Activated CD4-positive, alpha-beta T cell treated with anti-CD3 and anti-CD28 coated beads for 36 hours (primary cell): ENCODE measurements at regions not wholly inside any gene's neighbourhood (a gene's known extent, or its start where the extent isn't known, plus 50 kb on each side); places are given as distances from the start of the nearest gene placed in this dataset.

Experiments
- ATAC-seq: fragments of 200-7000 bp; cut with Tn5 transposase; one replicate; pipeline ENCODE4 v1.10.0; 2021; ENCODE audit warnings: mild to moderate bottlenecking, moderate library complexity
- CTCF ChIA-PET: fragments of 350-600 bp; sonication (Branson Sonifier 250); formaldehyde crosslinking; loops from one replicate; lab custom pipeline; 2021; ENCODE audit warnings: antibody characterized with exemption; lab: Charles Lee
- POLR2A ChIA-PET: fragments of 350-600 bp; sonication (Branson Sonifier 250); formaldehyde crosslinking; loops from one replicate; lab custom pipeline; 2021; ENCODE audit warnings: antibody characterized with exemption, inconsistent platforms; lab: Charles Lee
- DNase-seq: peaks from one replicate; pipeline ENCODE4 v3.0.0-alpha.2; 2020
- H3K27ac Mint-ChIP-seq: one replicate; pipeline ENCODE4 v1.8.0; 2021; ENCODE audit warnings: mixed read lengths
- H3K27me3 Mint-ChIP-seq: one replicate; pipeline ENCODE4 v1.8.0; 2021; ENCODE audit warnings: mixed read lengths
- H3K36me3 Mint-ChIP-seq: one replicate; pipeline ENCODE4 v1.8.0; 2021; ENCODE audit warnings: low read depth, mixed read lengths
- H3K4me1 Mint-ChIP-seq: one replicate; pipeline ENCODE4 v1.8.0; 2021; ENCODE audit warnings: mixed read lengths
- H3K4me3 Mint-ChIP-seq: one replicate; pipeline ENCODE4 v1.8.0; 2021; ENCODE audit warnings: mild to moderate bottlenecking, moderate library complexity, mixed read lengths
- H3K9me3 Mint-ChIP-seq: one replicate; pipeline ENCODE4 v1.8.0; 2021; ENCODE audit warnings: low read depth, mixed read lengths
- intact Hi-C, 2 experiments: fragments of 100-400 bp; cut with DNase I in 1 of 2; cut with micrococcal nuclease in 1 of 2; formaldehyde crosslinking; loops; one replicate each; pipeline versions ENCODE4 v1.14.2 to v1.15.1; 2022 to 2024; cut with DNase I, micrococcal nuclease

DNA sequence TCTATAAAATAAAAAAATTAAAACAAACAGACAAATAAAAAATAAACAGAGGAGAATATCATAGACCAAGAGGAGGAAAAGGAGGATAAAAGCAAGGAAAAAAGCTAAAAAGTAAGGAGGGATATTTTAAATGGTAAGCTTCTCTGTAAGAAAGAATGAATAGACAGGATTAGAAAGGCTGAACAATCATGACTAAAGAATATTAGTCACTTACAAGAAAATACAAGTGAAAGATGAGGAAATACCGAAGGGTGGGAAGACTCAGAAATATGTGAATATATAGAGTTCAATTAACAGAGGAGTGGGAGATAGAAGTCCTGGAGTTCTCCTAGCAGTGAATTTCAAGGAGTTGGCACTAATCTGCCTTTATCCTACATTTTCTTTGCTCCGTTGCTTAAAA is 162.6 kb downstream of the RTL3 start:
- ATAC-seq: no peak
- ChIA-PET POLR2A (no interaction called here), CTCF (no interaction called here)

DNA sequence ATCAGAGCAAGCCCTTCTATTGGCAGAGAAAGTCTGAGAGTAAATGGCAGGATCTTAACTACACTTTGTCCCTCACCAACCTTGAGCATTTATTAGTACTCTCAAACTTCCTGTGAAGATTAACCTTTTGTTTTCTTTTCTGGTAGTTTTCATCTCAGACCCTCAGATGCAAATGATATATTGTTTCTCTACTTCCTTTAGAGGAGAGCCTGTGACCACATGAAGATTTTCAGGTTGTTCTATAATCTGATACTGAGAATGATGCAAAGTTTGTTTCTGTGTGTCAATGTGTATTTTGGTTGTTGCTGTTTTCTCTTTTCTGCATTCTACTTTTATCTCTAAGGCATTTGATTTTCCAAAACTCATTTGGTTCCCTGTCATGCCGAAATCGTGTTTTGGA is 165.8 kb upstream of the CYSLTR1 start:
- Mint-ChIP-seq H3K9me3 (no peaks in the 10 kb centered on the region), H3K27ac (no peak overlapping the region), H3K4me1 (peaks cover 4% of the 10 kb centered on the region), H3K4me3 (no peak overlapping the region), H3K36me3 (no peaks in the 10 kb centered on the region), H3K27me3 (no peaks in the 10 kb centered on the region)
- ATAC-seq: no peak
- POLR2A ChIA-PET: no interaction called here
- CTCF ChIA-PET: no interaction called here
- DNase-seq: no peak
- intact Hi-C loops: no loop called here

More for the DNA sequence above, 162.6 kb downstream of the RTL3 start:
- intact Hi-C loops: no loop called here
- H3K27me3 Mint-ChIP-seq: no peaks in the 10 kb centered on the region
- H3K27ac Mint-ChIP-seq: no peak overlapping the region
- no peak for DNase-seq
- H3K4me1 Mint-ChIP-seq: peaks cover 4% of the 10 kb centered on the region
- no peak overlapping the region for H3K4me3 Mint-ChIP-seq
- no peaks in the 10 kb centered on the region for H3K9me3 Mint-ChIP-seq
- H3K36me3 Mint-ChIP-seq: no peaks in the 10 kb centered on the region

DNA sequence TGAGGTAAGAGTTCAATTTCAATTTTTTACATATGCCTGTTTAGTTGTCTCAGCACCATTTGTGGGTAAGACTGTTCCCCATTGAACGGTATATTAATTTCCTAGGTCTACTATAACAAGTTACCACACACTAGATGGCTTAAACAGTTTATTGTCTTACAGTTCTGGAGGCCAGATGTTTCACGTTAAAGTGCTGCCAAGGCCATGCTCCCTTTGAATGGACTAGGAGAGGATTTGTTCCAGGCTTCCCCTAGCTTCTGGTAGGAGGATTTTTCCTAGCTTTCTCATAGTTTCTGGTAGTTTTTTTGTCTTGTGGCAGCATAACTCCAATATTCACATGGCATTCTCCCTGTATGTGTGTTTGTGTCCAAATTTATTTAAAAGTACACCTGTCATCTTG is 149.3 kb upstream of the CYSLTR1 start:
- DNase-seq (no peak), ATAC-seq (no peak)
- no peak overlapping the region for H3K27ac Mint-ChIP-seq
- intact Hi-C loops: no loop called here
- POLR2A ChIA-PET: no interaction called here
- H3K4me1 Mint-ChIP-seq: no peaks in the 10 kb centered on the region
- CTCF ChIA-PET: interaction anchor here (0.7 kb wide), 1 partner anchor 67 kb away, joined by 3 read pairs; no protein-coding TSS in a partner anchor
- no peaks in the 10 kb centered on the region for H3K27me3 Mint-ChIP-seq
- peaks cover 2% of the 10 kb centered on the region for H3K36me3 Mint-ChIP-seq
- no peak overlapping the region for H3K4me3 Mint-ChIP-seq
- no peaks in the 10 kb centered on the region for H3K9me3 Mint-ChIP-seq

DNA sequence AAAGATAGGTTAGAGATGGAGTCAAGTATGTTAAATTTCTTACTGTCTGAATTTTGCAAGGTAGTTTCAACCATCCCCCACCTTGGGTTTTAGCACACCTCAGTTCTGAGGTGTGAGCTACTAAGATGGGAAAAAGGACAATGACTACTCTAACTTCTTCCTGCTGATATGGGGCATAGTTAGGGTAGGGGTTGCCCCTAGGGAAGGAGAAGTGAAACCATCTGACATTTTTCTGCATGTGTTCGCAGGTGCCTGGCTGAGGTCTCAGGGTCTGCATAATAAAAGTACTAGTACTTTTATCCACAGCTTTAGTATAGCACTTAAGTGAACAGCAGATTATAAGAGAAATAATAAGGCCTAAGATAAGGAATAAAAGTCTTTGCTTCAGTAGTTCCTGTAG is 129.5 kb upstream of the CYSLTR1 start:
- DNase-seq (no peak), ATAC-seq (no peak)
- Mint-ChIP-seq H3K9me3 (no peaks in the 10 kb centered on the region), H3K4me1 (no peaks in the 10 kb centered on the region), H3K4me3 (no peak overlapping the region), H3K27me3 (no peaks in the 10 kb centered on the region), H3K36me3 (no peaks in the 10 kb centered on the region), H3K27ac (no peak overlapping the region)
- intact Hi-C loops: no loop called here
- POLR2A ChIA-PET: no interaction called here
- CTCF ChIA-PET: no interaction called here

DNA sequence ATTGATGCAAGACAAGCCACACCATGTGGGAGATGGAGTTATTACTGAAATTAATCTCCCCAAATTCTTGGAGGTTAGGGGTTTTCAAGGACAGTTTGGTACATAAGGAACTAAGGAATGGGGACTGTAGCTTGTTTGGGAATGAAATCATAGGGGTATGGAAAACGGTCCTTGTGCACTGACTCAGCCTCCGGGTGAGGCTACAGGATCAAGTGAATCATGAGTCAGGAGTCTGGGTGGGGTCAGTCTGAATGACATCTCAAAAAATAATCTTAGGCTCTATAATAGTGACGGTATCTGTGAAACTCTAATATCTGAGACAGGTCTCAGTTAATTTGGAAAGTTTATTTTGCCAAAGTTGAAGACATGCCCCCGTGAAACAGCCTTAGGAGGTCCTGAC is 128.5 kb upstream of the CYSLTR1 start:
- no peak overlapping the region for H3K4me3 Mint-ChIP-seq
- H3K9me3 Mint-ChIP-seq: peaks cover 2% of the 10 kb centered on the region
- H3K36me3 Mint-ChIP-seq: no peaks in the 10 kb centered on the region
- DNase-seq (no peak), ATAC-seq (no peak)
- H3K4me1 Mint-ChIP-seq: no peaks in the 10 kb centered on the region
- H3K27me3 Mint-ChIP-seq: no peaks in the 10 kb centered on the region
- no peak overlapping the region for H3K27ac Mint-ChIP-seq
- ChIA-PET CTCF (no interaction called here), POLR2A (no interaction called here)
- intact Hi-C loops: no loop called here

DNA sequence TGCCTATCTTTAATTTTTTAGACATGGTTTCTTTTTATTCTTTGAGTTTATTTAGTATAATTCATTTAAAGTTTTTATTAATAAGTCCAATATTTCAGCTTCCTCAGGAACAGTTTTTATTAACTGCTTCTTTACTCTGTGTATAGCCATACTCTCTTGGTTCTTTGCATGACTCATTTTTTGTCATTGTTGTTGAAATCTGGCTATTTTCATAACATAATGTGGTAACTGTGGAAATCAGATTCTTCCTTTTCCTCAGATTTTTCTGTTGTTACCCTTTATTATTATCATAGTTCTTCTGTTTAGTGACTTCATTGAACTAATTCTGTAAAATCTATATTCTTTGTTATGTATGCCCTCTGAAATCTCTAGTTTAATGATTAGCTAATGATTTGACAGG is 124.9 kb upstream of the CYSLTR1 start:
- Mint-ChIP-seq H3K27me3 (no peaks in the 10 kb centered on the region), H3K27ac (no peak overlapping the region), H3K9me3 (peaks cover 2% of the 10 kb centered on the region), H3K36me3 (no peaks in the 10 kb centered on the region), H3K4me1 (no peaks in the 10 kb centered on the region), H3K4me3 (no peak overlapping the region)
- ChIA-PET CTCF (no interaction called here), POLR2A (no interaction called here)
- DNase-seq (no peak), ATAC-seq (no peak)
- intact Hi-C loops: no loop called here

DNA sequence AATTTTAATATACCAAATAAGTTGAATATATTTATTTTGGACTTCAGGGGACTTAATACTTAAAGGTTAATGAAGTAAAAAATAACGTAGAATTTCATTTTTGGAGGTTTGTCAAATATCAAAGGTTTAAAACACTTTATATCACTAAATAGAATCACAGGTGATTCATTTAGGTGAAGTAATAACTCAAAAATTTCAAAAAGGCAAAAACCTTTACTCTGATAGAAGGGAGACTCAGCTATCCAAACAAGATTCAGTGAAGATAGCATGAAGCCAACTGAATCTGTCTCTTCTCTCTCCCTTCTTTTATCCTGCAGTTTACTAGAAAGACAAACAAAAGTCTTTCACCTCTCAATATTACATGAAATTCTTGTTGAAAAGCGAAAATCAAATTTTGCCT is 110.2 kb upstream of the CYSLTR1 start:
- ChIA-PET POLR2A (no interaction called here), CTCF (no interaction called here)
- no peaks in the 10 kb centered on the region for H3K36me3 Mint-ChIP-seq
- no peak for DNase-seq
- H3K27me3 Mint-ChIP-seq: no peaks in the 10 kb centered on the region
- ATAC-seq: no peak
- intact Hi-C loops: no loop called here
- H3K9me3 Mint-ChIP-seq: peaks cover 2% of the 10 kb centered on the region
- H3K27ac Mint-ChIP-seq: no peak overlapping the region
- no peaks in the 10 kb centered on the region for H3K4me1 Mint-ChIP-seq
- no peak overlapping the region for H3K4me3 Mint-ChIP-seq

DNA sequence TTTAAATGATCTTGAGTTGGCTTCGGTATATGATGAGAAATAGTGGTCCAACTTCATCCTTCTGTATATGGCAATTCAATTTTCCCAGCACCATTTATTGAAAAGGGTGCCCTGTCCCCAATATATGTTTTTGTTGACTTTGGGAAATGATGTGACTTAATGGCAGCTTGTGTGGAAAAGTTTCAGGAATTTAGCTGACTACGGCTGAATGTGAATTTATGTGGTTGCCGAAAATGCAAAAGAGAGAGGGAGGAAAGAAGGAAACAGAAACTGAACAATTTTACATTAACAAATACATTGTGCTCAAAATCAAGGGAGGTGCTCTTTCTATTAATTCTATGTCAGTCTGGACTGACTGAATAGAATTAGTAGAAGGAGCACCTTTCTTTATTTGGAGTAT is 101.8 kb upstream of the CYSLTR1 start:
- no peaks in the 10 kb centered on the region for H3K27me3 Mint-ChIP-seq
- ChIA-PET CTCF (no interaction called here), POLR2A (no interaction called here)
- intact Hi-C loops: no loop called here
- no peak for DNase-seq
- no peak overlapping the region for H3K27ac Mint-ChIP-seq
- H3K9me3 Mint-ChIP-seq: peaks cover 6% of the 10 kb centered on the region
- H3K4me3 Mint-ChIP-seq: no peak overlapping the region
- ATAC-seq: no peak
- H3K4me1 Mint-ChIP-seq: no peaks in the 10 kb centered on the region
- no peaks in the 10 kb centered on the region for H3K36me3 Mint-ChIP-seq

DNA sequence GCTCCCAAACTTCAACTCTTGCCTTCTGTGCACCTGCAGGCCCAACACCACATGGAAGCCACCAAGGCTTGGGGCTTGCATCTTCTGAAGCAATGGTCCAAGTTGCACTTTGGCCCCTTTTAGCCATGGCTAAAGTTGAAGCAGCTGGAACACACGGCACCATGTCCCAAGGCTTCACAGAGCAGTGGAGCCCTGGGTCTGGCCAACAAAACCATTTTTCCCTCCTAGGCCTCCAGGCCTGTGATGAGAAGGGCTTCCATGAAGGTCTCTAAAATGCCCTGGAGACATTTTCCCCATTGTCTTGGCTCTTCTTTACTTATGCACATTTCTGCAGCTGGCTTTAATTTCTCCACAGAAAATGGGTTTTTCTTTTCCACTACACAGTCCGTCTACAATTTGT is 61.3 kb upstream of the CYSLTR1 start:
- no peak overlapping the region for H3K27ac Mint-ChIP-seq
- H3K27me3 Mint-ChIP-seq: no peaks in the 10 kb centered on the region
- POLR2A ChIA-PET: no interaction called here
- peaks cover 2% of the 10 kb centered on the region for H3K4me1 Mint-ChIP-seq
- no peak overlapping the region for H3K4me3 Mint-ChIP-seq
- intact Hi-C loops: loop anchor here in 1 of 2 experiments (5.0 kb wide), 1 partner anchor 244 kb away; no protein-coding TSS in a partner anchor
- DNase-seq: no peak
- H3K9me3 Mint-ChIP-seq: peaks cover 14% of the 10 kb centered on the region
- no peak for ATAC-seq
- CTCF ChIA-PET: no interaction called here
- H3K36me3 Mint-ChIP-seq: peaks cover 5% of the 10 kb centered on the region

DNA sequence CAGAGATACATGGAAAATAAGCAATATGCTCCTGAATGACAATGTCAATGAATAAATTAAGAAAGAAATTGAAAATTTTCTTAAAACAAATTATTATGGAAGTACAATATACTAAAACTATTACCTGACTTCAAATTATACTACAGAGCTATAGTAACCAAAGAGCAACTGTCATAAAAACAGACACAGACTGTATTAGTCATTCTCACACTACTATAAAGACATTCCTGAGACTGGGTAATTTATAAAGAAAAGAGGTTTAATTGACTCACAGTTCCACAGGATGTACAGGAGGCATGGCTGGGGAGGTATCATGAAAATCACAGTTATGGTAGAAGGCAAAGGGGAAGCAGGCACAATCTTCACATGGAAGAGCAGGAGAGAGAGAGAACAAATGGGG is 60.0 kb upstream of the CYSLTR1 start:
- DNase-seq (no peak), ATAC-seq (no peak)
- Mint-ChIP-seq H3K27me3 (no peaks in the 10 kb centered on the region), H3K4me3 (no peak overlapping the region), H3K36me3 (peaks cover 5% of the 10 kb centered on the region), H3K9me3 (peaks cover 14% of the 10 kb centered on the region), H3K27ac (no peak overlapping the region), H3K4me1 (peaks cover 2% of the 10 kb centered on the region)
- intact Hi-C loops: loop anchor here in 1 of 2 experiments (5.0 kb wide), 1 partner anchor 245 kb away; no protein-coding TSS in a partner anchor
- CTCF ChIA-PET: no interaction called here
- POLR2A ChIA-PET: no interaction called here

DNA sequence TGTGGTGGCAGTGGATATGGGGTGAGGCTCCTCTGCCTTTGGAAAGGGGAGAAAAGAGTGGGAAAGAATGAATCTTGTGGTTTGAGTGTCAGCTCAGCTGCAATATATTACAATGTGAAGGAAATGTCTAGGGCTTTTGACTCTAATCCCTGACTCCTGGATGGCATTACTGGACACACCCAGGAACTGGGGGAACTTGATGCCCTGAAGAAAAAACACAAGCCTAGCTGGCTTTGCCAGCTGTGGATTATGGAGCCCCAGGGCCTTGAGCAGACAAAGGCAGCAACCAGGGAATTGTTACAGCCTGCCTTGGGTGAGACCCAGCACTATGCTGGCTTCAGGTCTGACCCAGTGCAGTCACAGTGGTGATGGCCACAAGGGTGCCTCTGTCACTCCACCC is 57.1 kb upstream of the CYSLTR1 start:
- POLR2A ChIA-PET: no interaction called here
- CTCF ChIA-PET: no interaction called here
- no peak overlapping the region for H3K27ac Mint-ChIP-seq
- H3K4me3 Mint-ChIP-seq: no peak overlapping the region
- peaks cover 8% of the 10 kb centered on the region for H3K9me3 Mint-ChIP-seq
- H3K4me1 Mint-ChIP-seq: peaks cover 4% of the 10 kb centered on the region
- DNase-seq (no peak), ATAC-seq (no peak)
- no peaks in the 10 kb centered on the region for H3K27me3 Mint-ChIP-seq
- intact Hi-C loops: no loop called here
- H3K36me3 Mint-ChIP-seq: peaks cover 5% of the 10 kb centered on the region

DNA sequence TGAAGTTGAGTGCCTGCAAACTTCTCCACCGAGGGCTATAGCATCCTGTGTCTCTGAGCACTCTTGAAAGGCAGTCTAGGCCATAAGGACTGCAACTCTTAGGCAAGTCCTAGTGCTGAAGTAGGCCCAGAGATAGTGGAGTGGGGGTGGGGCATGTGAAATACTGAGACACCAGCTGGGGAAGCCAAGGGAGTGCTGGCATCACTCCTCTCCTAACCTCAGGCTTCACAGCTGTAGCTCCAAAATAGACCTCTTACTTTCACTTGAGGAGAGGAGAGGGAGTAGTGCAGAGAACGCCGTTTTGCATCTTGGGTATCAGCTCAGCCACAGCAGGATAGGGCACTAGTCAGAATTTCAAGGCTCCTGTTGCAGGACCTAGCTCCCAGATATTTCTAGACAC is 56.2 kb upstream of the CYSLTR1 start:
- Mint-ChIP-seq H3K9me3 (peaks cover 2% of the 10 kb centered on the region), H3K27me3 (no peaks in the 10 kb centered on the region), H3K27ac (no peak overlapping the region), H3K4me3 (no peak overlapping the region), H3K4me1 (peaks cover 10% of the 10 kb centered on the region), H3K36me3 (peaks cover 5% of the 10 kb centered on the region)
- ATAC-seq (no peak), DNase-seq (no peak)
- intact Hi-C loops: no loop called here
- POLR2A ChIA-PET: no interaction called here
- CTCF ChIA-PET: no interaction called here
